ENCODE measurements at regions not wholly inside any gene's neighbourhood (a gene's known extent, or its start where the extent isn't known, plus 50 kb on each side); places are given as distances from the start of the nearest gene placed in this dataset.

DNA sequence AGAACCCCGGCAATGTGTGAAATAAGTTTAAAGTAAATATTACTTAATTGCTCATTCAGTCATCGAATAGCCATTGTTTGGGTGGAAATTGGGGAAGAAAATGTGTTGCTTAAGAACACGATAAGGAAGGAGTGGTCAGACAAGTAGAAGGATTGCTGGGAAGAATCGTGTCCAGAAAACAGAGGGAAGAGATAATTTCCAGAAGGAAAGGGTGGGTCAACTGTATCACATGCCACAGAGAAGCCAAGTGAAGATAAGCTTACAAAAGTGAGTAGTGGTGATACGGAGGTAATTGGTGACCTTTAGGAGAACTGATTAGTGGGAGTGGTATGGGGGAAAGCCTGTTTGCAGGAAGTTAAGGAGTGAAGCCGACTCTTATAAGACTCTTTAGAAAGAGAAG lies 306.2 kb downstream of the SOX4 start:
- no peak for DNase-seq (ENCODE audit: extremely low spot score)

GRCh38 chr6:21900730-21901129 lies 307.2 kb downstream of the SOX4 start:
- TF ChIP-seq, protein P1, sequence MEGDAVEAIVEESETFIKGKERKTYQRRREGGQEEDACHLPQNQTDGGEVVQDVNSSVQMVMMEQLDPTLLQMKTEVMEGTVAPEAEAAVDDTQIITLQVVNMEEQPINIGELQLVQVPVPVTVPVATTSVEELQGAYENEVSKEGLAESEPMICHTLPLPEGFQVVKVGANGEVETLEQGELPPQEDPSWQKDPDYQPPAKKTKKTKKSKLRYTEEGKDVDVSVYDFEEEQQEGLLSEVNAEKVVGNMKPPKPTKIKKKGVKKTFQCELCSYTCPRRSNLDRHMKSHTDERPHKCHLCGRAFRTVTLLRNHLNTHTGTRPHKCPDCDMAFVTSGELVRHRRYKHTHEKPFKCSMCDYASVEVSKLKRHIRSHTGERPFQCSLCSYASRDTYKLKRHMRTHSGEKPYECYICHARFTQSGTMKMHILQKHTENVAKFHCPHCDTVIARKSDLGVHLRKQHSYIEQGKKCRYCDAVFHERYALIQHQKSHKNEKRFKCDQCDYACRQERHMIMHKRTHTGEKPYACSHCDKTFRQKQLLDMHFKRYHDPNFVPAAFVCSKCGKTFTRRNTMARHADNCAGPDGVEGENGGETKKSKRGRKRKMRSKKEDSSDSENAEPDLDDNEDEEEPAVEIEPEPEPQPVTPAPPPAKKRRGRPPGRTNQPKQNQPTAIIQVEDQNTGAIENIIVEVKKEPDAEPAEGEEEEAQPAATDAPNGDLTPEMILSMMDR (IDR thresholded peaks at IDR 0.05; ENCODE audit: control extremely low read depth, extremely low read depth, low read depth, missing control alignments): no peak
- ChIA-PET POLR2A (no interaction called here), CTCF (interaction anchor here (0.7 kb wide), 1 partner anchor 15 kb away, joined by 4 read pairs; no protein-coding TSS in a partner anchor)

More for the DNA sequence above, 306.2 kb downstream of the SOX4 start:
- TF ChIP-seq, protein P1 (IDR thresholded peaks at IDR 0.05; ENCODE audit: control extremely low read depth, extremely low read depth, low read depth, missing control alignments): no peak
- CTCF ChIA-PET: interaction anchor here (1.1 to 2.3 kb wide), 2 partner anchors 7 to 91 kb away, joined by 3 to 4 read pairs; no protein-coding TSS in a partner anchor
- POLR2A ChIA-PET: no interaction called here

GRCh38 chr6:21902628-21903169 lies 309.1 kb downstream of the SOX4 start:
- TF ChIP-seq, protein P1 (IDR thresholded peaks at IDR 0.05; ENCODE audit: control extremely low read depth, extremely low read depth, low read depth, missing control alignments): no peak
- ChIA-PET POLR2A (no interaction called here), CTCF (no interaction called here)
- DNase-seq (ENCODE audit: extremely low spot score): no peak

More at GRCh38 chr6:21900730-21901129, 307.2 kb downstream of the SOX4 start:
- no peak for DNase-seq (ENCODE audit: extremely low spot score)

GRCh38 chr6:21905531-21905930 lies 312.0 kb downstream of the SOX4 start:
- no peak for DNase-seq (ENCODE audit: extremely low spot score)
- POLR2A ChIA-PET: no interaction called here
- TF ChIP-seq, protein P1 (IDR thresholded peaks at IDR 0.05; ENCODE audit: control extremely low read depth, extremely low read depth, low read depth, missing control alignments): no peak
- CTCF ChIA-PET: interaction anchor here (2.8 kb wide), 1 partner anchor 10 kb away, joined by 10 read pairs; no protein-coding TSS in a partner anchor

- ChIA-PET CTCF (interaction anchor here (0.6 to 2.8 kb wide), 3 partner anchors 8 to 395 kb away, joined by 3 to 10 read pairs (median 4); no protein-coding TSS in a partner anchor), POLR2A (no interaction called here)
- TF ChIP-seq, protein P1 (IDR thresholded peaks at IDR 0.05; ENCODE audit: control extremely low read depth, extremely low read depth, low read depth, missing control alignments): no peak
- no peak for DNase-seq (ENCODE audit: extremely low spot score)
These were observed 313.3 kb downstream of the SOX4 start for GRCh38 chr6:21906826-21907225.

DNA sequence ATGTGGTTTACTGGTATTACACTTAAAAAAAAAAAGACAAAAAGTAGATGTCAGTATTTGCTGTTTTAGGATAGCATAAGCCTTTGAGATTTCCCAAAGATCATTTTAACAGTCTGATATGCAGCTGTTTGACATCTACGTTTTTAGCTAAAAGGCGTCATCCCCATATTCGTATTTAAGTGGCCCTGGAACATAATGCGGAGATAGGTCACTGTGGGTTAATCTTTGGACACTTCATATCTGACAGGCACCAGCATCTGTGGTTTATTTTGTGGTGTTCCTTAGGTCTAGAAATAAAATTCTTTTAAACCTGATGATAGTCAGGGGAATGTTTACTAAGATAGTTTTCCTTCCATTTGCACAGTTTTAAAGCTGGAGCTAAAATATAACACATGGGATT lies 313.7 kb downstream of the SOX4 start:
- ChIA-PET POLR2A (no interaction called here), CTCF (interaction anchor here (1.1 to 2.8 kb wide), 2 partner anchors 8 to 9 kb away, joined by 4 to 10 read pairs; no protein-coding TSS in a partner anchor)
- TF ChIP-seq, protein P1 (IDR thresholded peaks at IDR 0.05; ENCODE audit: control extremely low read depth, extremely low read depth, low read depth, missing control alignments): no peak
- no peak for DNase-seq (ENCODE audit: extremely low spot score)
